ENCODE measurements at regions not wholly inside any gene's neighbourhood (a gene's known extent, or its start where the extent isn't known, plus 50 kb on each side); places are given as distances from the start of the nearest gene placed in this dataset.

DNA sequence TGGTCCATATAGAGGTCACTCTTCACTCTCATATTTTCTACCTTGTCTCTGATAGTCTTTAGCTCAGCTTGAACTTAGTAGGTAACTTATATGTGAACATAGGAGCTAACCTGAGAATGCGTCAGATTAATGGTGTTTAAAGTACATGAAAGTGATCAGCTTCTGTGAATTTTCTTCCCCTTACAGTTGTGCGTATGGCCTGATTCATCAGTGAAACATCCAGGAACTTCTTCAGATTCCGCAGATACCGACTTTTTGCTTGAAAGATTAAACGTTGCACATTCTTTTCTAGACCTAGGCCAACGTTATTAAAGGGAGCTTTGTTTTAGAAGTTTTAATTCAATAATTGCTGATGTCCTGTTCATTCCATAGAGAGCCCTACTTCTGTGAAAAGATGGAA is 1945.1 kb upstream of the SEL1L start:
- H3F3A ChIP-seq (ENCODE audit: insufficient read depth) = no peaks in the 10 kb centered on the region
- H3K9me2 ChIP-seq (ENCODE audit: insufficient read depth) = no peaks in the 10 kb centered on the region
- peaks cover 10% of the 10 kb centered on the region for H3K4me1 ChIP-seq (ENCODE audit: insufficient read depth)
- H3K79me2 ChIP-seq (ENCODE audit: insufficient read depth) = no peaks in the 10 kb centered on the region
- WGBS, 2 experiments (ENCODE audit: low coverage in 1 of 2, low lambda C conversion rate in 2 of 2, missing lambda C conversion rate in 2 of 2) = 61 to 62% methylated on average over 6 of the region's 6 CpGs
- H3K4me2 ChIP-seq (ENCODE audit: unreplicated experiment) = no peak overlapping the region
- H3K27ac ChIP-seq = no peak overlapping the region
- no peak overlapping the region for H3K4me3 ChIP-seq
- H3K36me3 ChIP-seq (ENCODE audit: low read depth) = no peaks in the 10 kb centered on the region
- H3K9me3 ChIP-seq (ENCODE audit: low read depth) = no peaks in the 10 kb centered on the region
- TF ChIP-seq EZH2 (IDR thresholded peaks at IDR 0.05; ENCODE audit: insufficient read depth, poor library complexity, severe bottlenecking) = no peak
- no peak for TF ChIP-seq EZH2phosphoT487 (IDR thresholded peaks at IDR 0.05; ENCODE audit: insufficient read depth, low read depth)
- H2AFZ ChIP-seq = no peak overlapping the region
- no peak overlapping the region for H3K9ac ChIP-seq
- in situ Hi-C loops (cut with MboI) = no loop called here
- DNase-seq = no peak
- H4K20me1 ChIP-seq (ENCODE audit: insufficient read depth) = no peaks in the 10 kb centered on the region
- no peaks in the 10 kb centered on the region for H3K27me3 ChIP-seq (replicated peaks; ENCODE audit: insufficient read depth)

DNA sequence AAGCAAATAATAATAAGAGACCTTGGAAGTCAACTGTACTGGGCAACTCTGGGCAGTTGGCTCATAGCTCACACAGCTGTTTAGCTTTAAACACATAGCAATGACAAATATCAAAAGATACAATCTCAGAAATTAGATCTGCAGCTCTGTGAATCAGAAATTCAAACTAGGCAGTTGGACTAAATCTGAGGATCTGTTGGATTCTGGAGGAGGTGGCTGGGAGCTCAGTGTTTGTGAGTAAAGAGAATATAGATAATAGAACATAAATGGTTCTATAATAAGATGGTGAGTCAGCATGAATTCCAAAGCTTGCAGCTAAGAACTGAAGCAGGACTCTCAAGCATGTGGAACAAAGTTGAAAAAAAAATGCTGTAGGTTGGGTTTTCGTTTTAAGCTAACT is 1949.4 kb upstream of the SEL1L start:
- no peaks in the 10 kb centered on the region for H3K9me3 ChIP-seq (ENCODE audit: low read depth)
- no peaks in the 10 kb centered on the region for H3K79me2 ChIP-seq (ENCODE audit: insufficient read depth)
- H3K4me2 ChIP-seq (ENCODE audit: unreplicated experiment) = no peak overlapping the region
- no peaks in the 10 kb centered on the region for H3K9me2 ChIP-seq (ENCODE audit: insufficient read depth)
- 18 to 21% methylated on average over 1 of the region's 1 CpG for WGBS, 2 experiments (ENCODE audit: low coverage in 1 of 2, low lambda C conversion rate in 2 of 2, missing lambda C conversion rate in 2 of 2)
- H3K4me1 ChIP-seq (ENCODE audit: insufficient read depth) = 0 out of 2 replicates have a peak, but pooled peaks cover 3% of the 10 kb centered on the region
- H4K20me1 ChIP-seq (ENCODE audit: insufficient read depth) = no peaks in the 10 kb centered on the region
- H3K36me3 ChIP-seq (ENCODE audit: low read depth) = no peaks in the 10 kb centered on the region
- H3K27me3 ChIP-seq (replicated peaks; ENCODE audit: insufficient read depth) = no peaks in the 10 kb centered on the region
- H3K4me3 ChIP-seq = no peak overlapping the region
- H3K27ac ChIP-seq = no peak overlapping the region
- no peaks in the 10 kb centered on the region for H3F3A ChIP-seq (ENCODE audit: insufficient read depth)
- in situ Hi-C loops (cut with MboI) = no loop called here
- no peak overlapping the region for H2AFZ ChIP-seq
- TF ChIP-seq EZH2phosphoT487 (IDR thresholded peaks at IDR 0.05; ENCODE audit: insufficient read depth, low read depth) (no peak), EZH2 (IDR thresholded peaks at IDR 0.05; ENCODE audit: insufficient read depth, poor library complexity, severe bottlenecking) (no peak)
- no peak overlapping the region for H3K9ac ChIP-seq
- peak; percentile 35 for DNase-seq

DNA sequence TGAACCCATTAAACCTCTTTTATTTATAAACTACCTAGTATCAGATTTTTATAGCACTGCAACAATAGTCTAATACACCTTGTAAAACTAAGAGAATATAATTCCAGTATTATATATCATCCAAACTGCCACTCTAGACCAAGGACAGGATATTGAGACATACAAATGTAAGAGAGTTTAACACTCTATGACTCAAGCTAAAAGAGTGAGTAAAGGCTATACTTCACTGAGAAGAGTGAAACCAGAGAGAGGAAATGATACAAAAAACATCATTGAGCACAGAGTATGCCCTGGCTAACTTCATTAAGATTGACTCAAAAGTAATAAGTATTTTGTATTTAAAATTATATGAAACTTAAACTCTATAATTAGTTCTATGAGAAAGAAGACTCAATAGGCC is 1951.9 kb upstream of the SEL1L start:
- DNase-seq = no peak
- Histone ChIP-seq H3K36me3 (ENCODE audit: low read depth) (no peaks in the 10 kb centered on the region), H3K4me2 (ENCODE audit: unreplicated experiment) (no peak overlapping the region), H2AFZ (no peak overlapping the region), H4K20me1 (ENCODE audit: insufficient read depth) (no peaks in the 10 kb centered on the region), H3K4me3 (no peak overlapping the region), H3K9ac (no peak overlapping the region), H3K4me1 (ENCODE audit: insufficient read depth) (0 out of 2 replicates have a peak, but pooled peaks cover 3% of the 10 kb centered on the region), H3F3A (ENCODE audit: insufficient read depth) (no peaks in the 10 kb centered on the region), H3K9me3 (ENCODE audit: low read depth) (no peaks in the 10 kb centered on the region), H3K27ac (no peak overlapping the region), H3K79me2 (ENCODE audit: insufficient read depth) (no peaks in the 10 kb centered on the region), H3K9me2 (ENCODE audit: insufficient read depth) (no peaks in the 10 kb centered on the region), H3K27me3 (replicated peaks; ENCODE audit: insufficient read depth) (no peaks in the 10 kb centered on the region)
- in situ Hi-C loops (cut with MboI) = no loop called here
- TF ChIP-seq EZH2phosphoT487 (IDR thresholded peaks at IDR 0.05; ENCODE audit: insufficient read depth, low read depth) (no peak), EZH2 (IDR thresholded peaks at IDR 0.05; ENCODE audit: insufficient read depth, poor library complexity, severe bottlenecking) (no peak)

DNA sequence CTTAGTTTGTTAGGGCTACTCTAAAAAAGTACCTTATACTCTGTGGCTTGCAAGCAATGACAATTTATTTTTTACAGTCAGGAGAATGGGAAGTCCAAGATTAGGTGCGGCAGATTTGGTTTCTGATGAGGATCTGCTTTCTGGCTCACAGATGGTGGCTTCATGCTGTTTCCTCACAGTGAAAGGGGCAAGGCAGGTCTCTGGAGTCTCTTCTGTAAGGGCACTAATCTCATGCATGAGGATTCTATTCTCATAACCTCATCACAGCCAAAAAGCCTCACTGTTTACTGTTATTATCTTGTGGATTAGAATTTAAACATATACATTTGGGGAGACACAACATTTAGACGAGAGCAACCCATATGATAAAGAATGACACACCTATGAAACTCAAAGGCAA is 1957.4 kb upstream of the SEL1L start:
- in situ Hi-C loops (cut with MboI) = no loop called here
- Histone ChIP-seq H3K9me2 (ENCODE audit: insufficient read depth) (no peaks in the 10 kb centered on the region), H3K4me3 (no peak overlapping the region), H3K4me2 (ENCODE audit: unreplicated experiment) (no peak overlapping the region), H3K27ac (no peak overlapping the region), H2AFZ (no peak overlapping the region), H3K9ac (no peak overlapping the region), H3F3A (ENCODE audit: insufficient read depth) (no peaks in the 10 kb centered on the region), H3K36me3 (ENCODE audit: low read depth) (no peaks in the 10 kb centered on the region), H3K9me3 (ENCODE audit: low read depth) (no peaks in the 10 kb centered on the region), H4K20me1 (ENCODE audit: insufficient read depth) (no peaks in the 10 kb centered on the region), H3K4me1 (ENCODE audit: insufficient read depth) (no peaks in the 10 kb centered on the region), H3K79me2 (ENCODE audit: insufficient read depth) (no peaks in the 10 kb centered on the region), H3K27me3 (replicated peaks; ENCODE audit: insufficient read depth) (no peaks in the 10 kb centered on the region)
- 61 to 65% methylated on average over 2 of the region's 2 CpGs for WGBS, 2 experiments (ENCODE audit: low coverage in 1 of 2, low lambda C conversion rate in 2 of 2, missing lambda C conversion rate in 2 of 2)
- TF ChIP-seq EZH2phosphoT487 (IDR thresholded peaks at IDR 0.05; ENCODE audit: insufficient read depth, low read depth) (no peak), EZH2 (IDR thresholded peaks at IDR 0.05; ENCODE audit: insufficient read depth, poor library complexity, severe bottlenecking) (no peak)
- no peak for DNase-seq

- no peaks in the 10 kb centered on the region for H3K36me3 ChIP-seq (ENCODE audit: low read depth)
- H3K9ac ChIP-seq = no peak overlapping the region
- DNase-seq = peak; percentile 11
- in situ Hi-C loops (cut with MboI) = no loop called here
- H3K4me3 ChIP-seq = no peak overlapping the region
- TF ChIP-seq EZH2 (IDR thresholded peaks at IDR 0.05; ENCODE audit: insufficient read depth, poor library complexity, severe bottlenecking) (no peak), EZH2phosphoT487 (IDR thresholded peaks at IDR 0.05; ENCODE audit: insufficient read depth, low read depth) (no peak)
- H3F3A ChIP-seq (ENCODE audit: insufficient read depth) = no peaks in the 10 kb centered on the region
- H3K4me2 ChIP-seq (ENCODE audit: unreplicated experiment) = no peak overlapping the region
- 15 to 21% methylated on average over 3 of the region's 3 CpGs for WGBS, 2 experiments (ENCODE audit: low coverage in 1 of 2, low lambda C conversion rate in 2 of 2, missing lambda C conversion rate in 2 of 2)
- H3K27ac ChIP-seq = no peak overlapping the region
- H2AFZ ChIP-seq = no peak overlapping the region
- H3K27me3 ChIP-seq (replicated peaks; ENCODE audit: insufficient read depth) = no peaks in the 10 kb centered on the region
- H3K9me3 ChIP-seq (ENCODE audit: low read depth) = no peaks in the 10 kb centered on the region
- H3K79me2 ChIP-seq (ENCODE audit: insufficient read depth) = no peaks in the 10 kb centered on the region
- H3K4me1 ChIP-seq (ENCODE audit: insufficient read depth) = no peaks in the 10 kb centered on the region
- no peaks in the 10 kb centered on the region for H3K9me2 ChIP-seq (ENCODE audit: insufficient read depth)
- H4K20me1 ChIP-seq (ENCODE audit: insufficient read depth) = no peaks in the 10 kb centered on the region
Observed at GRCh38 chr14:83520837-83521236, 1987.2 kb upstream of the SEL1L start.
